HEK293 (cell line): ENCODE measurements at regions not wholly inside any gene's neighbourhood (a gene's known extent, or its start where the extent isn't known, plus 50 kb on each side); places are given as distances from the start of the nearest gene placed in this dataset.

ENCODE experiments used
- CTCF ChIA-PET: fragments of 350-600 bp; formaldehyde crosslinking; extraction: SDS; loops from one replicate; lab custom pipeline; 2021; ENCODE audit warnings: antibody characterized with exemption; lab: Yijun Ruan, JAX
- POLR2A ChIA-PET: fragments of 300-600 bp; formaldehyde crosslinking; extraction: SDS; loops from one replicate; lab custom pipeline; 2020; ENCODE audit warnings: antibody characterized with exemption, inconsistent platforms; lab: Yijun Ruan, JAX
- H3K27ac ChIP-seq: fragments of 200-500 bp; sonication (Bioruptor generic); 2 replicates; pipeline ENCODE4 v1.5.1; 2014; ENCODE audit warnings: low read depth, low read length, control low read depth, inconsistent platforms; ENCODE audit errors: extremely low read depth
- H3K36me3 ChIP-seq, 2 experiments: fragments of 200-500 bp in 1 of 2; sonication (Bioruptor generic) in 1 of 2; 1 replicate in 1 of 2; 2 replicates in 1 of 2; pipeline ENCODE4 v1.5.1; 2014 to 2017; ENCODE audit warnings: inconsistent platforms in 2 of 2, low read length in 2 of 2; ENCODE audit not compliant: control insufficient read depth in 2 of 2, insufficient read depth in 1 of 2
- H3K4me1 ChIP-seq: fragments of 200-500 bp; sonication (Bioruptor generic); 2 replicates; pipeline ENCODE4 v1.5.1; 2014; ENCODE audit warnings: mild to moderate bottlenecking, low read length, inconsistent platforms; ENCODE audit not compliant: control insufficient read depth, insufficient read depth
- H3K4me3 ChIP-seq: 2 replicates; pipeline ENCODE4 v1.5.1; 2011; ENCODE audit warnings: low read depth, mild to moderate bottlenecking, control low read depth, low read length, moderate library complexity
- H3K9me3 ChIP-seq: fragments of 200-500 bp; sonication (Bioruptor generic); 2 replicates; pipeline ENCODE4 v1.5.1; 2014; ENCODE audit warnings: low read depth, low read length, inconsistent platforms; ENCODE audit not compliant: control insufficient read depth, insufficient read depth
- GLIS1 ChIP-seq: fragments of 450-650 bp; formaldehyde crosslinking; IDR thresholded peaks from 2 replicates; pipeline ENCODE4 v1.5.1; 2016; ENCODE audit warnings: missing biosample characterization, missing genetic modification characterization
- RBAK ChIP-seq: fragments of 450-650 bp; formaldehyde crosslinking; IDR thresholded peaks from 2 replicates; pipeline ENCODE4 v1.5.1; 2016; ENCODE audit warnings: missing biosample characterization, missing genetic modification characterization
- SALL2 ChIP-seq: fragments of 450-650 bp; formaldehyde crosslinking; IDR thresholded peaks from 2 replicates; pipeline ENCODE4 v1.5.0; 2017; ENCODE audit warnings: missing biosample characterization, mild to moderate bottlenecking, missing genetic modification characterization, borderline replicate concordance
- SP2 ChIP-seq: fragments of 450-650 bp; formaldehyde crosslinking; IDR thresholded peaks from 2 replicates; pipeline ENCODE4 v1.5.1; 2016; ENCODE audit warnings: missing biosample characterization, missing genetic modification characterization
- ZFHX2 ChIP-seq: fragments of 450-650 bp; formaldehyde crosslinking; conservative IDR thresholded peaks from 2 replicates; pipeline ENCODE4 v1.5.1; 2016; ENCODE audit warnings: missing biosample characterization, missing genetic modification characterization
- ZIC2 ChIP-seq: fragments of 450-650 bp; formaldehyde crosslinking; IDR thresholded peaks from 2 replicates; pipeline ENCODE4 v1.5.1; 2016; ENCODE audit warnings: missing biosample characterization, missing genetic modification characterization
- ZNF292 ChIP-seq: fragments of 450-650 bp; formaldehyde crosslinking; IDR thresholded peaks from 2 replicates; pipeline ENCODE4 v1.5.1; 2016; ENCODE audit warnings: low read depth, missing biosample characterization, missing genetic modification characterization, borderline replicate concordance
- ZNF341 ChIP-seq: fragments of 450-650 bp; formaldehyde crosslinking; IDR thresholded peaks from 2 replicates; pipeline ENCODE4; 2016; ENCODE audit warnings: low read depth, missing biosample characterization, missing genetic modification characterization
- ZNF623 ChIP-seq: fragments of 450-650 bp; formaldehyde crosslinking; IDR thresholded peaks from 2 replicates; pipeline ENCODE4 v1.5.1; 2016; ENCODE audit warnings: missing biosample characterization, missing genetic modification characterization
- ZNF768 ChIP-seq: fragments of 450-650 bp; formaldehyde crosslinking; IDR thresholded peaks from 2 replicates; pipeline ENCODE4 v1.5.1; 2018; ENCODE audit warnings: missing biosample characterization, mild to moderate bottlenecking, missing genetic modification characterization
- TF ChIP-seq, protein P1 (sequence below): fragments of 450-650 bp; formaldehyde crosslinking; IDR thresholded peaks from 2 replicates; pipeline ENCODE4 v1.5.1; 2016; ENCODE audit warnings: missing biosample characterization, missing genetic modification characterization
- TF ChIP-seq, protein P2 (sequence below): fragments of 450-650 bp; formaldehyde crosslinking; IDR thresholded peaks from 2 replicates; pipeline ENCODE4 v1.5.1; 2016; ENCODE audit warnings: missing biosample characterization, missing genetic modification characterization
- TF ChIP-seq, protein P3 (sequence below): fragments of 450-650 bp; formaldehyde crosslinking; IDR thresholded peaks from 2 replicates; pipeline ENCODE4 v1.5.1; 2016; ENCODE audit warnings: missing biosample characterization, missing genetic modification characterization
- TF ChIP-seq, protein P4 (sequence below): fragments of 450-650 bp; formaldehyde crosslinking; conservative IDR thresholded peaks from 2 replicates; pipeline ENCODE4 v1.5.1; 2016; ENCODE audit warnings: low read depth, missing biosample characterization, missing genetic modification characterization

DNA sequence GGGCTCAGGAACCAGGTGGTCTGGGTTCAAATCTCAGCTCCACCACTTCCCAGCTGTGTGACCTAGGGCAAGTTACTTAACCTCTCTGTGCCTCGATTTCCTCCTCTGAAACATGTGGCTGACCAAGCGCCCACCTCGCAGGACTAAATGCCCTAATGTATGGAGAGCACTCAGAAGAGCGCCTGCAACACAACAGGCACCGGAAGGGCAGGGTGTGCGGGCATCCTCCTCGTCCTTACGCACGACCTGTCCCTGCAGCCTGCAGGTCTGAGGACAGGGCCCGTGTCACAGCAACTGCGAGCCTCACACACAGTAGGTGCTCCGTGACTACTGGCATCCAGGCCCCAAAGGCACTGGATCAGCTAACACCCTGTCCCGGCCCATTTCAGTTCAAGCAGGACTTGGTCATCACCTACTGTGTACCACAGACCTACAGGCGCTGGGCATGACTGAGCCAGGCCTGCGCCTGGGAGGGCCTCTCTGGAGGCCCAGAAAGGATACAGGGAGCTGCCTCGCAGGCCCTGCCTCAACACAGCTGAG, 131.5 kb downstream of the NCOR2 start:
- Histone ChIP-seq H3K9me3 (no peaks in the 10 kb centered on the region), H3K4me3 (no peak overlapping the region), H3K27ac (no peak overlapping the region), H3K36me3 (peaks cover 0 to 18% of the 10 kb centered on the region in 2 experiments; a peak in 2 of 3 replicates), H3K4me1 (no peaks in the 10 kb centered on the region)
- ChIA-PET CTCF (no interaction called here), POLR2A (no interaction called here)
- TF ChIP-seq SALL2 (no peak), SP2 (tag by site-specific recombination) (no peak), ZNF768 (peak; percentile 94; the same call in 1 of the 2 replicates)
- TF ChIP-seq, protein P1, sequence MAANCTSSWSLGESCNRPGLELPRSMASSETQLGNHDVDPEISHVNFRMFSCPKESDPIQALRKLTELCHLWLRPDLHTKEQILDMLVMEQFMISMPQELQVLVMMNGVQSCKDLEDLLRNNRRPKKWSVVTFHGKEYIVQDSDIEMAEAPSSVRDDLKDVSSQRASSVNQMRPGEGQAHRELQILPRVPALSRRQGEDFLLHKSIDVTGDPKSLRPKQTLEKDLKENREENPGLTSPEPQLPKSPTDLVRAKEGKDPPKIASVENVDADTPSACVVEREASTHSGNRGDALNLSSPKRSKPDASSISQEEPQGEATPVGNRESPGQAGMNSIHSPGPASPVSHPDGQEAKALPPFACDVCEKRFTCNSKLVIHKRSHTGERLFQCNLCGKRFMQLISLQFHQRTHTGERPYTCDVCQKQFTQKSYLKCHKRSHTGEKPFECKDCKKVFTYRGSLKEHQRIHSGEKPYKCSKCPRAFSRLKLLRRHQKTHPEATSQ (tag by site-specific recombination), result no peak

DNA sequence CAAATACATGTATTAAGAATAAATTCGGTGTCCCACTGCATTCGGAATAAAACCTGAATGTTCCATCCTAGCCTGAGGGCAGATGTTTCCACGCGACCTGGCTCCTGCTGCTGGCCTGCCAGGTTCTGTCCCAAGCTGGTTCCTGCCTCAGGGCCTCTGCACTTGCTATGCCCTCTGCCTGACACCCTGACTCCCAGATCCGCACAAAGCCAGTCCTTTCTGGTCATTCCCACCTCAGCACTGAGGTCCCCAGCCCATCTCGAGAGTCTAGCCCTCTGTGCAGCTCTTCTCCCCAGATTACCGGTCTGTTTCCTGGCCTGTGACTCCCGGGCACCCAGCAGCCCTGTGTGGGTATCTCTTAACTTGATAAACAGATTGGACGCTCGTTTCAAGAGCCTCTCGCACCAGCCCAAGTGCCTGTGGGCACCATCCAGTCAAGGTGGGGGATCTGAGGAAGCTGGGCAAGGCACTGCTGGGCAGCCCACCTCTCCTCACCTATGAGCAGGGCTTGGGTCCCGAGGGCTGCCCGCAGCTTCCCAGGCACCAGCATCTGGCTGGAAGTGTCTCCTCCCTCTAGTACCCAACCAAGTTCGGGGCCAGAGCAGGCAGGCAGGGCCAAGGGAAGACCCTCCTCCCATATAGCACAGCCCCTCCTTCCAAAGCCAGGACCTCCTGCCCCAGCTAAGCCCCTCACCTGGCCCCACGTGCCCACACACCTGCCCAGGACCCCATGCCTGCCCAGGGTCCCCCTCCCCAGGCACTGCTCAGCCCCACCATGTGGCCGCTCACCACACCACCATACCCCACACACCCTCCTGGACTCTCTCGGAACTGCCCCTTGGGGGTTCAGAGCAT, 132.2 kb downstream of the NCOR2 start:
- no peak for TF ChIP-seq ZFHX2
- TF ChIP-seq ZNF623 (tag by site-specific recombination), result peak; percentile 71
- no peak for TF ChIP-seq ZNF341 (tag by site-specific recombination)
- TF ChIP-seq, protein P2, sequence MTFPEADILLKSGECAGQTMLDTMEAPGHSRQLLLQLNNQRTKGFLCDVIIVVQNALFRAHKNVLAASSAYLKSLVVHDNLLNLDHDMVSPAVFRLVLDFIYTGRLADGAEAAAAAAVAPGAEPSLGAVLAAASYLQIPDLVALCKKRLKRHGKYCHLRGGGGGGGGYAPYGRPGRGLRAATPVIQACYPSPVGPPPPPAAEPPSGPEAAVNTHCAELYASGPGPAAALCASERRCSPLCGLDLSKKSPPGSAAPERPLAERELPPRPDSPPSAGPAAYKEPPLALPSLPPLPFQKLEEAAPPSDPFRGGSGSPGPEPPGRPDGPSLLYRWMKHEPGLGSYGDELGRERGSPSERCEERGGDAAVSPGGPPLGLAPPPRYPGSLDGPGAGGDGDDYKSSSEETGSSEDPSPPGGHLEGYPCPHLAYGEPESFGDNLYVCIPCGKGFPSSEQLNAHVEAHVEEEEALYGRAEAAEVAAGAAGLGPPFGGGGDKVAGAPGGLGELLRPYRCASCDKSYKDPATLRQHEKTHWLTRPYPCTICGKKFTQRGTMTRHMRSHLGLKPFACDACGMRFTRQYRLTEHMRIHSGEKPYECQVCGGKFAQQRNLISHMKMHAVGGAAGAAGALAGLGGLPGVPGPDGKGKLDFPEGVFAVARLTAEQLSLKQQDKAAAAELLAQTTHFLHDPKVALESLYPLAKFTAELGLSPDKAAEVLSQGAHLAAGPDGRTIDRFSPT, result no peak
- no peak for TF ChIP-seq RBAK (tag by site-specific recombination)
- TF ChIP-seq GLIS1 (tag by site-specific recombination), result no peak
- TF ChIP-seq, protein P3, sequence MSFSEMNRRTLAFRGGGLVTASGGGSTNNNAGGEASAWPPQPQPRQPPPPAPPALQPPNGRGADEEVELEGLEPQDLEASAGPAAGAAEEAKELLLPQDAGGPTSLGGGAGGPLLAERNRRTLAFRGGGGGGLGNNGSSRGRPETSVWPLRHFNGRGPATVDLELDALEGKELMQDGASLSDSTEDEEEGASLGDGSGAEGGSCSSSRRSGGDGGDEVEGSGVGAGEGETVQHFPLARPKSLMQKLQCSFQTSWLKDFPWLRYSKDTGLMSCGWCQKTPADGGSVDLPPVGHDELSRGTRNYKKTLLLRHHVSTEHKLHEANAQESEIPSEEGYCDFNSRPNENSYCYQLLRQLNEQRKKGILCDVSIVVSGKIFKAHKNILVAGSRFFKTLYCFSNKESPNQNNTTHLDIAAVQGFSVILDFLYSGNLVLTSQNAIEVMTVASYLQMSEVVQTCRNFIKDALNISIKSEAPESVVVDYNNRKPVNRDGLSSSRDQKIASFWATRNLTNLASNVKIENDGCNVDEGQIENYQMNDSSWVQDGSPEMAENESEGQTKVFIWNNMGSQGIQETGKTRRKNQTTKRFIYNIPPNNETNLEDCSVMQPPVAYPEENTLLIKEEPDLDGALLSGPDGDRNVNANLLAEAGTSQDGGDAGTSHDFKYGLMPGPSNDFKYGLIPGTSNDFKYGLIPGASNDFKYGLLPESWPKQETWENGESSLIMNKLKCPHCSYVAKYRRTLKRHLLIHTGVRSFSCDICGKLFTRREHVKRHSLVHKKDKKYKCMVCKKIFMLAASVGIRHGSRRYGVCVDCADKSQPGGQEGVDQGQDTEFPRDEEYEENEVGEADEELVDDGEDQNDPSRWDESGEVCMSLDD (tag by site-specific recombination), result no peak
- no peak for TF ChIP-seq ZNF292 (tag by site-specific recombination)
- no peak for TF ChIP-seq SALL2
- H3K27ac ChIP-seq, result no peak overlapping the region
- H3K36me3 ChIP-seq, result peaks cover 0 to 25% of the 10 kb centered on the region in 2 experiments; a peak in 2 of 3 replicates
- no peaks in the 10 kb centered on the region for H3K4me1 ChIP-seq
- no peaks in the 10 kb centered on the region for H3K9me3 ChIP-seq
- no peak overlapping the region for H3K4me3 ChIP-seq
- ChIA-PET POLR2A (no interaction called here), CTCF (interaction anchor here (0.7 kb wide), 1 partner anchor 36 kb away, joined by 3 read pairs; no protein-coding TSS in a partner anchor)

DNA sequence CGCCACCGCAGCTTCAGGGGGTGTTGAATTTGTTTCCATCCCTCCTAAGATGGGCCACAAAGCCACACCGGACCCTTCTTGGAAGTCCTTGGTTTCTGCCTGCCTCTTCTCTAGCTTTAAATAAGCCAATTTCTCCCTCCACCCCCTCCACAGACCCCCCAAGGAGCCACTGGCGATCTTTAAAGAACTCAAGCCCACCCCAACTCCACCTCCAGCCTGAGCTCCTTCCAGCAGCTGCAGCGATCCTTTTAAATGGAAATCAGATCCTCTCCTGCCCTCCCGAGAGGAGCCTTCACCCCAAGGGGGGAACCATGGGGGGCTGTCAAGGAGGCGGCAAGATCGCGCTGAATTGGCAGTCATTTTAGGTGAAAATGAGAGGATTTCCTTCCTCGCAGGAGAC, 133.1 kb downstream of the NCOR2 start:
- POLR2A ChIA-PET, result no interaction called here
- no peak overlapping the region for H3K27ac ChIP-seq
- peaks cover 0 to 34% of the 10 kb centered on the region in 2 experiments; a peak in 2 of 3 replicates for H3K36me3 ChIP-seq
- TF ChIP-seq, protein P4, sequence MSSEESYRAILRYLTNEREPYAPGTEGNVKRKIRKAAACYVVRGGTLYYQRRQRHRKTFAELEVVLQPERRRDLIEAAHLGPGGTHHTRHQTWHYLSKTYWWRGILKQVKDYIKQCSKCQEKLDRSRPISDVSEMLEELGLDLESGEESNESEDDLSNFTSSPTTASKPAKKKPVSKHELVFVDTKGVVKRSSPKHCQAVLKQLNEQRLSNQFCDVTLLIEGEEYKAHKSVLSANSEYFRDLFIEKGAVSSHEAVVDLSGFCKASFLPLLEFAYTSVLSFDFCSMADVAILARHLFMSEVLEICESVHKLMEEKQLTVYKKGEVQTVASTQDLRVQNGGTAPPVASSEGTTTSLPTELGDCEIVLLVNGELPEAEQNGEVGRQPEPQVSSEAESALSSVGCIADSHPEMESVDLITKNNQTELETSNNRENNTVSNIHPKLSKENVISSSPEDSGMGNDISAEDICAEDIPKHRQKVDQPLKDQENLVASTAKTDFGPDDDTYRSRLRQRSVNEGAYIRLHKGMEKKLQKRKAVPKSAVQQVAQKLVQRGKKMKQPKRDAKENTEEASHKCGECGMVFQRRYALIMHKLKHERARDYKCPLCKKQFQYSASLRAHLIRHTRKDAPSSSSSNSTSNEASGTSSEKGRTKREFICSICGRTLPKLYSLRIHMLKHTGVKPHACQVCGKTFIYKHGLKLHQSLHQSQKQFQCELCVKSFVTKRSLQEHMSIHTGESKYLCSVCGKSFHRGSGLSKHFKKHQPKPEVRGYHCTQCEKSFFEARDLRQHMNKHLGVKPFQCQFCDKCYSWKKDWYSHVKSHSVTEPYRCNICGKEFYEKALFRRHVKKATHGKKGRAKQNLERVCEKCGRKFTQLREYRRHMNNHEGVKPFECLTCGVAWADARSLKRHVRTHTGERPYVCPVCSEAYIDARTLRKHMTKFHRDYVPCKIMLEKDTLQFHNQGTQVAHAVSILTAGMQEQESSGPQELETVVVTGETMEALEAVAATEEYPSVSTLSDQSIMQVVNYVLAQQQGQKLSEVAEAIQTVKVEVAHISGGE (tag by site-specific recombination), result no peak
- TF ChIP-seq ZIC2 (tag by site-specific recombination), result 0 out of 2 replicates have a peak, but pooled peaks have one; percentile 7
- H3K9me3 ChIP-seq, result no peaks in the 10 kb centered on the region
- H3K4me1 ChIP-seq, result no peaks in the 10 kb centered on the region
- CTCF ChIA-PET, result interaction anchor here (0.7 kb wide), 1 partner anchor 35 kb away, joined by 3 read pairs; no protein-coding TSS in a partner anchor
- no peak overlapping the region for H3K4me3 ChIP-seq
